ENCODE measurements at regions not wholly inside any gene's neighbourhood (a gene's known extent, or its start where the extent isn't known, plus 50 kb on each side); places are given as distances from the start of the nearest gene placed in this dataset.

DNA sequence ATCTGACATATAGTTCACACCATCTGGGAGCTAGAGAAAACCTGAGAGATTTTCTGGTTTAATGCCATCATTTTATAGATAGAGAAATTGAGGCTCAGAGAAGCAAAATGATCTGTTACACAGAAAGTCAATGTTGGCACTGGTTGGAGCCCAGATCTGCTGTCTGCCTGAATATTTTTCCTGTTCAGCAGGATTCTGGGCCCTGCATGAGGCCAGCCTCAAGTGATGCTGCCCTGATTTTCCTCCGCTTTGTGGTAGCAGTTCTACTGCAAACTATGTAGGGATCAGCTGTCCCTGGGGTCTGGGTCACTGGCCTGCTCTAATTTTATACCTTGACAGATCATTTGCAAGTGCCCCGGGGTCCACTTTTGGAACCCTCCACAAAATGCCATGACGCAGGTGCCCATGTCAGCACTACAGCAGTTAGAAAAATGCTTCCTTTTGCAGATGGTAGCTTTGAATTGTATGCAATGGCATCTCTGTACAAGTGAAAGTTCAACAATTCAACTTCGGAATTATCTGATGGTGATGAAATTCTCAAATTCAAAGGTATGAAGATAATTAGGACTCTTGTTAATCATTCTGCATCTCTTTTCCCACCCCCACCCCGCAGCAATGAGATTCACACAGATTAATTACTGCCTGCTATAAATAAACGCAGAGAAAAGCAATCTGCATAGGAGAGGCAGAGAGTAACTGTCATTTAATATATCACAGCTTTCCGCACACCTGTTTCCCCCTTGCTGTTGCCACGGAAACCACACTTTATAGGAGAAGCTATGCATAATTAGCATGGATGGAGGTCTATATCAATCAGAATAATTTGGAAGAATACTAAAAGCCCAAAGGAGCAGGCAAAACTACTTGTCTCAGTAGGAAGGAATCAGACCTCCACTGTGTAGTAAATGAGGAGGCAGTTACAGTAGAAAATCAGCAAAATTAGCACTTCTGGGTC lies 222.6 kb downstream of the PDCD6IP start:
- Mint-ChIP-seq H3K4me3 (ENCODE audit: unreplicated experiment) (no peak overlapping the region), H3K9me3 (ENCODE audit: unreplicated experiment) (no peaks in the 10 kb centered on the region), H3K27ac (ENCODE audit: unreplicated experiment) (no peak overlapping the region), H3K36me3 (ENCODE audit: insufficient read depth, unreplicated experiment) (no peaks in the 10 kb centered on the region), H3K27me3 (ENCODE audit: insufficient read depth, unreplicated experiment) (peaks cover 11% of the 10 kb centered on the region), H3K4me1 (ENCODE audit: low read depth, unreplicated experiment) (no peaks in the 10 kb centered on the region)
- H3K36me3 ChIP-seq (ENCODE audit: control insufficient read depth, insufficient read depth, low read length): no peaks in the 10 kb centered on the region
- H3K4me1 ChIP-seq: no peaks in the 10 kb centered on the region
- TF ChIP-seq, protein P1, sequence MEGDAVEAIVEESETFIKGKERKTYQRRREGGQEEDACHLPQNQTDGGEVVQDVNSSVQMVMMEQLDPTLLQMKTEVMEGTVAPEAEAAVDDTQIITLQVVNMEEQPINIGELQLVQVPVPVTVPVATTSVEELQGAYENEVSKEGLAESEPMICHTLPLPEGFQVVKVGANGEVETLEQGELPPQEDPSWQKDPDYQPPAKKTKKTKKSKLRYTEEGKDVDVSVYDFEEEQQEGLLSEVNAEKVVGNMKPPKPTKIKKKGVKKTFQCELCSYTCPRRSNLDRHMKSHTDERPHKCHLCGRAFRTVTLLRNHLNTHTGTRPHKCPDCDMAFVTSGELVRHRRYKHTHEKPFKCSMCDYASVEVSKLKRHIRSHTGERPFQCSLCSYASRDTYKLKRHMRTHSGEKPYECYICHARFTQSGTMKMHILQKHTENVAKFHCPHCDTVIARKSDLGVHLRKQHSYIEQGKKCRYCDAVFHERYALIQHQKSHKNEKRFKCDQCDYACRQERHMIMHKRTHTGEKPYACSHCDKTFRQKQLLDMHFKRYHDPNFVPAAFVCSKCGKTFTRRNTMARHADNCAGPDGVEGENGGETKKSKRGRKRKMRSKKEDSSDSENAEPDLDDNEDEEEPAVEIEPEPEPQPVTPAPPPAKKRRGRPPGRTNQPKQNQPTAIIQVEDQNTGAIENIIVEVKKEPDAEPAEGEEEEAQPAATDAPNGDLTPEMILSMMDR (IDR thresholded peaks at IDR 0.05; ENCODE audit: insufficient read depth in 1 of 2, low read depth in 1 of 2, low read length in 1 of 2, severe bottlenecking in 1 of 2, unreplicated experiment in 1 of 2): no peak
- CTCF ChIA-PET: no interaction called here
- H3K9me3 ChIP-seq: no peaks in the 10 kb centered on the region
- no TSS peak for BruUV-seq (replicated peaks)
- no peaks in the 10 kb centered on the region; the same call in 1 of the 2 replicates for H3K27me3 ChIP-seq (replicated peaks; ENCODE audit: control insufficient read depth, insufficient read depth, low read length)
- no peak for DNase-seq
- H3K4me3 ChIP-seq (ENCODE audit: low read depth, low read length): no peak overlapping the region
- intact Hi-C loops (cut with micrococcal nuclease; ENCODE audit: unreplicated experiment): no loop called here
- POLR2A ChIA-PET: no interaction called here

- H3K36me3 ChIP-seq (ENCODE audit: control insufficient read depth, insufficient read depth, low read length): no peaks in the 10 kb centered on the region
- no peaks in the 10 kb centered on the region for H3K4me1 ChIP-seq
- CTCF ChIA-PET: no interaction called here
- H3K9me3 ChIP-seq: no peaks in the 10 kb centered on the region
- H3K27me3 ChIP-seq (replicated peaks; ENCODE audit: control insufficient read depth, insufficient read depth, low read length): no peaks in the 10 kb centered on the region; the same call in 1 of the 2 replicates
- BruUV-seq (replicated peaks): no TSS peak
- Mint-ChIP-seq H3K36me3 (ENCODE audit: insufficient read depth, unreplicated experiment) (no peaks in the 10 kb centered on the region), H3K27ac (ENCODE audit: unreplicated experiment) (no peak overlapping the region), H3K4me3 (ENCODE audit: unreplicated experiment) (no peak overlapping the region), H3K9me3 (ENCODE audit: unreplicated experiment) (no peaks in the 10 kb centered on the region), H3K4me1 (ENCODE audit: low read depth, unreplicated experiment) (no peaks in the 10 kb centered on the region), H3K27me3 (ENCODE audit: insufficient read depth, unreplicated experiment) (peaks cover 11% of the 10 kb centered on the region)
- POLR2A ChIA-PET: no interaction called here
- no peak for DNase-seq
- TF ChIP-seq, protein P1 (IDR thresholded peaks at IDR 0.05; ENCODE audit: insufficient read depth in 1 of 2, low read depth in 1 of 2, low read length in 1 of 2, severe bottlenecking in 1 of 2, unreplicated experiment in 1 of 2): no peak
- intact Hi-C loops (cut with micrococcal nuclease; ENCODE audit: unreplicated experiment): no loop called here
- H3K4me3 ChIP-seq (ENCODE audit: low read depth, low read length): no peak overlapping the region
Observed at GRCh38 chr3:34022147-34022546, 223.7 kb downstream of the PDCD6IP start.

GRCh38 chr3:34024447-34025240 lies 226.2 kb downstream of the PDCD6IP start:
- no peaks in the 10 kb centered on the region for H3K4me1 ChIP-seq
- no peaks in the 10 kb centered on the region for H3K36me3 Mint-ChIP-seq (ENCODE audit: insufficient read depth, unreplicated experiment)
- intact Hi-C loops (cut with micrococcal nuclease; ENCODE audit: unreplicated experiment): no loop called here
- peaks cover 3% of the 10 kb centered on the region for H3K27me3 Mint-ChIP-seq (ENCODE audit: insufficient read depth, unreplicated experiment)
- CTCF ChIA-PET: no interaction called here
- H3K4me1 Mint-ChIP-seq (ENCODE audit: low read depth, unreplicated experiment): no peaks in the 10 kb centered on the region
- DNase-seq: no peak
- POLR2A ChIA-PET: no interaction called here
- BruUV-seq (replicated peaks): no TSS peak
- H3K36me3 ChIP-seq (ENCODE audit: control insufficient read depth, insufficient read depth, low read length): no peaks in the 10 kb centered on the region
- H3K27ac Mint-ChIP-seq (ENCODE audit: unreplicated experiment): no peak overlapping the region
- TF ChIP-seq, protein P1 (IDR thresholded peaks at IDR 0.05; ENCODE audit: insufficient read depth in 1 of 2, low read depth in 1 of 2, low read length in 1 of 2, severe bottlenecking in 1 of 2, unreplicated experiment in 1 of 2): no peak
- no peaks in the 10 kb centered on the region for H3K27me3 ChIP-seq (replicated peaks; ENCODE audit: control insufficient read depth, insufficient read depth, low read length)
- H3K4me3 ChIP-seq (ENCODE audit: low read depth, low read length): no peak overlapping the region
- no peak overlapping the region for H3K4me3 Mint-ChIP-seq (ENCODE audit: unreplicated experiment)
- H3K9me3 Mint-ChIP-seq (ENCODE audit: unreplicated experiment): no peaks in the 10 kb centered on the region
- no peaks in the 10 kb centered on the region for H3K9me3 ChIP-seq

Data from Caco-2 (cell line).